ENCODE measurements at regions not wholly inside any gene's neighbourhood (a gene's known extent, or its start where the extent isn't known, plus 50 kb on each side); places are given as distances from the start of the nearest gene placed in this dataset.

- DNase-seq (ENCODE audit: low read depth in 2 of 2) = peak; percentile 71 to 72
Observed at GRCh38 chr2:215601990-215602721, 166.3 kb upstream of the FN1 start.

GRCh38 chr2:215601526-215601925 is 165.7 kb upstream of the FN1 start:
- DNase-seq (ENCODE audit: low read depth in 2 of 2) = no peak

- DNase-seq (ENCODE audit: low read depth in 2 of 2) = no peak
Observed at GRCh38 chr2:215598376-215598975, 162.6 kb upstream of the FN1 start.

- DNase-seq (ENCODE audit: low read depth in 2 of 2) = no peak
Observed at GRCh38 chr2:215597577-215597976, 161.7 kb upstream of the FN1 start.

GRCh38 chr2:215594766-215595165 is 158.9 kb upstream of the FN1 start:
- DNase-seq (ENCODE audit: low read depth in 2 of 2) = no peak

GRCh38 chr2:215590010-215590745 is 154.3 kb upstream of the FN1 start:
- no peak for DNase-seq (ENCODE audit: low read depth in 2 of 2)

- no peak for DNase-seq (ENCODE audit: low read depth in 2 of 2)
Observed at GRCh38 chr2:215583881-215584280, 148.0 kb upstream of the FN1 start.

GRCh38 chr2:215579809-215580208 is 143.9 kb upstream of the FN1 start:
- peak; percentile 90 to 91 for DNase-seq (ENCODE audit: low read depth in 2 of 2)

- DNase-seq (ENCODE audit: low read depth in 2 of 2) = no peak
Observed at GRCh38 chr2:215577356-215577755, 141.5 kb upstream of the FN1 start.

GRCh38 chr2:215576572-215576971 is 140.7 kb upstream of the FN1 start:
- no peak for DNase-seq (ENCODE audit: low read depth in 2 of 2)

GRCh38 chr2:215573496-215573895 is 137.6 kb upstream of the FN1 start:
- peak in 1 of 2 experiments; percentile 18 for DNase-seq (ENCODE audit: low read depth in 2 of 2)

- no peak for DNase-seq (ENCODE audit: low read depth in 2 of 2)
Observed at GRCh38 chr2:215572341-215572848, 136.5 kb upstream of the FN1 start.

- DNase-seq (ENCODE audit: low read depth in 2 of 2) = no peak
Observed at GRCh38 chr2:215571689-215572088, 135.8 kb upstream of the FN1 start.

- no peak for DNase-seq (ENCODE audit: low read depth in 2 of 2)
Observed at GRCh38 chr2:215567504-215567903, 131.6 kb upstream of the FN1 start.

GRCh38 chr2:215565897-215566296 is 130.0 kb upstream of the FN1 start:
- no peak for DNase-seq (ENCODE audit: low read depth in 2 of 2)

- no peak for DNase-seq (ENCODE audit: low read depth in 2 of 2)
Observed at GRCh38 chr2:215557701-215558100, 121.8 kb upstream of the FN1 start.

GRCh38 chr2:215556979-215557378 is 121.1 kb upstream of the FN1 start:
- no peak for DNase-seq (ENCODE audit: low read depth in 2 of 2)

- DNase-seq (ENCODE audit: low read depth in 2 of 2) = peak; percentile 77 to 80
Observed at GRCh38 chr2:215554689-215555498, 119.0 kb upstream of the FN1 start.

- no peak for DNase-seq (ENCODE audit: low read depth in 2 of 2)
Observed at GRCh38 chr2:215553946-215554345, 118.1 kb upstream of the FN1 start.

- DNase-seq (ENCODE audit: low read depth in 2 of 2) = no peak
Observed at GRCh38 chr2:215552144-215552580, 116.3 kb upstream of the FN1 start.

GRCh38 chr2:215550331-215550730 is 114.5 kb upstream of the FN1 start:
- no peak for DNase-seq (ENCODE audit: low read depth in 2 of 2)

- DNase-seq (ENCODE audit: low read depth in 2 of 2) = no peak
Observed at GRCh38 chr2:215548714-215549113, 112.8 kb upstream of the FN1 start.
